KMS-11 (cell line): ENCODE measurements at regions not wholly inside any gene's neighbourhood (a gene's known extent, or its start where the extent isn't known, plus 50 kb on each side); places are given as distances from the start of the nearest gene placed in this dataset.
"Not testable (repeated sequence)": the region's sequence is repeated elsewhere in the genome, so short reads cannot be mapped to it uniquely, and the experiment has no call there.

Source experiments
- H2AFZ ChIP-seq: fragments of 200-600 bp; sonication (generic); 2 replicates; pipeline ENCODE4 v1.6.1; 2016; ENCODE audit warnings: antibody characterized with exemption, mixed run types, low read depth
- H3K27ac ChIP-seq: fragments of 200-600 bp; sonication (generic); 2 replicates; pipeline ENCODE4 v1.6.1; 2016; ENCODE audit warnings: mild to moderate bottlenecking, mixed run types
- H3K27me3 ChIP-seq: fragments of 200-600 bp; sonication (generic); 2 replicates; pipeline ENCODE4 v1.6.1; 2017; ENCODE audit warnings: mild to moderate bottlenecking, low read depth, mixed run types, moderate library complexity; ENCODE audit not compliant: insufficient read depth
- H3K36me3 ChIP-seq: fragments of 200-600 bp; sonication (generic); 2 replicates; pipeline ENCODE4 v1.6.1; 2017; ENCODE audit warnings: mild to moderate bottlenecking, mixed run types; ENCODE audit not compliant: insufficient read depth
- H3K4me1 ChIP-seq: fragments of 200-600 bp; sonication (generic); 2 replicates; pipeline ENCODE4 v1.6.1; 2016; ENCODE audit warnings: mild to moderate bottlenecking, low read depth, mixed run types; ENCODE audit not compliant: poor library complexity, severe bottlenecking
- H3K4me2 ChIP-seq: fragments of 200-600 bp; sonication (generic); 2 replicates; pipeline ENCODE4 v1.7.0; 2016; ENCODE audit warnings: mild to moderate bottlenecking, mixed run types
- H3K4me3 ChIP-seq: fragments of 200-600 bp; sonication (generic); IDR thresholded peaks from 2 replicates; pipeline ENCODE4 v1.6.1; 2017; ENCODE audit warnings: low read depth, low read length, mixed read lengths; ENCODE audit not compliant: insufficient read depth
- H3K79me2 ChIP-seq: fragments of 200-600 bp; sonication (generic); 2 replicates; pipeline ENCODE4 v1.6.1; 2016; ENCODE audit warnings: low read depth, mixed run types; ENCODE audit not compliant: insufficient read depth
- H3K9ac ChIP-seq: fragments of 200-600 bp; sonication (generic); 2 replicates; pipeline ENCODE4 v1.6.1; 2016; ENCODE audit warnings: mild to moderate bottlenecking, mixed run types
- H4K20me1 ChIP-seq: fragments of 200-600 bp; sonication (generic); 2 replicates; pipeline ENCODE4 v1.6.1; 2016; ENCODE audit warnings: mild to moderate bottlenecking, mixed run types; ENCODE audit not compliant: insufficient read depth
- TF ChIP-seq, protein P1 (sequence below): fragments of 200-600 bp; sonication (generic); conservative IDR thresholded peaks from 2 replicates; pipeline ENCODE4 v1.6.1; 2017; ENCODE audit warnings: low read depth, mild to moderate bottlenecking, antibody characterized with exemption, low read length, moderate library complexity, mixed read lengths

DNA sequence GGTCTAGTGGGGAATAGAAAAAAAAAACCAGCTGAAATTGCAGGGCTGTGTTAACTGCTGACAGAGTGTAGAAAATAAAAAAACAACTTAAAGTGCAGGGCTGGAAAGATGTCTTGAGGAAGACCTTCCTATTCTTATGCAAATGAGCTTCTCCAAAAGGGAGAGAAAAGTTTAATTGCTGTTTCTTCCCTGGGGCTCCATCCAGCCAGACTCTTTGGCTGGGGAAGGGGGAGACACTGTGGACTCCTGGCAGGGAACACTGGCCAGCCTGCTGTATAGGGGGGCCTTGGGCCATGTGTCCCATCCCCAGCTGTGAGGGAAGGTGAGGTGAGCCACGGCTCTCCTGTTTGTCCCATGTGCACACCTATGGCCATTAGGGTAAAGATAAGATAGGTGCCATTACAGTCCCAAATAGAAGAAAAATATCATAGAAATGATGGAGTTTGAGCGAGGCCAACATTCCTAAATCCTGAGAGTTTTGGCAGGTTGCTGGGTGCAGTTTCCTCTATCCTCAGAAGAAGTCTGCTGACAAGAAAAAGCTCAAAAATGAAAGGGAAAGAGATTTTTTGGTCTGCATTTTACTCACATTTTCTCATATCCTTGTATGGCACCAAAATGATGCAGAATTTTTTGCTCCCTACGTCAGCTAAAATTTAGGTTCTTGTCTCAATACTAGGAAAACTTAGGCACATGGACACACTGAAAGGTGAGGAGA, 901.7 kb downstream of the PLOD2 start:
- Histone ChIP-seq H3K36me3 (no peaks in the 10 kb centered on the region), H2AFZ (no peak overlapping the region), H3K9ac (no peak overlapping the region), H3K4me3 (no peak overlapping the region), H3K27me3 (no peaks in the 10 kb centered on the region), H3K4me2 (no peak overlapping the region), H3K4me1 (no peaks in the 10 kb centered on the region), H3K27ac (no peak overlapping the region), H4K20me1 (no peaks in the 10 kb centered on the region), H3K79me2 (no peaks in the 10 kb centered on the region)
- TF ChIP-seq, protein P1, sequence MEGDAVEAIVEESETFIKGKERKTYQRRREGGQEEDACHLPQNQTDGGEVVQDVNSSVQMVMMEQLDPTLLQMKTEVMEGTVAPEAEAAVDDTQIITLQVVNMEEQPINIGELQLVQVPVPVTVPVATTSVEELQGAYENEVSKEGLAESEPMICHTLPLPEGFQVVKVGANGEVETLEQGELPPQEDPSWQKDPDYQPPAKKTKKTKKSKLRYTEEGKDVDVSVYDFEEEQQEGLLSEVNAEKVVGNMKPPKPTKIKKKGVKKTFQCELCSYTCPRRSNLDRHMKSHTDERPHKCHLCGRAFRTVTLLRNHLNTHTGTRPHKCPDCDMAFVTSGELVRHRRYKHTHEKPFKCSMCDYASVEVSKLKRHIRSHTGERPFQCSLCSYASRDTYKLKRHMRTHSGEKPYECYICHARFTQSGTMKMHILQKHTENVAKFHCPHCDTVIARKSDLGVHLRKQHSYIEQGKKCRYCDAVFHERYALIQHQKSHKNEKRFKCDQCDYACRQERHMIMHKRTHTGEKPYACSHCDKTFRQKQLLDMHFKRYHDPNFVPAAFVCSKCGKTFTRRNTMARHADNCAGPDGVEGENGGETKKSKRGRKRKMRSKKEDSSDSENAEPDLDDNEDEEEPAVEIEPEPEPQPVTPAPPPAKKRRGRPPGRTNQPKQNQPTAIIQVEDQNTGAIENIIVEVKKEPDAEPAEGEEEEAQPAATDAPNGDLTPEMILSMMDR = no peak

GRCh38 chr3:145263458-145263857, 897.5 kb downstream of the PLOD2 start:
- not testable (repeated sequence) for H3K27ac ChIP-seq, H3K79me2 ChIP-seq, H2AFZ ChIP-seq, H3K4me2 ChIP-seq, H3K9ac ChIP-seq, H3K36me3 ChIP-seq, H3K27me3 ChIP-seq, H3K4me3 ChIP-seq, H4K20me1 ChIP-seq, H3K4me1 ChIP-seq

GRCh38 chr3:145266368-145266767, 894.6 kb downstream of the PLOD2 start:
- Histone ChIP-seq H3K79me2 (no peaks in the 10 kb centered on the region), H3K36me3 (no peaks in the 10 kb centered on the region), H3K27me3 (no peaks in the 10 kb centered on the region), H2AFZ (no peak overlapping the region), H3K4me1 (no peaks in the 10 kb centered on the region), H3K4me3 (no peak overlapping the region), H4K20me1 (no peaks in the 10 kb centered on the region), H3K27ac (no peak overlapping the region), H3K4me2 (no peak overlapping the region), H3K9ac (no peak overlapping the region)
- TF ChIP-seq, protein P1 = no peak

- Histone ChIP-seq H3K36me3 (no peaks in the 10 kb centered on the region), H3K4me1 (no peaks in the 10 kb centered on the region), H3K79me2 (no peaks in the 10 kb centered on the region)
These were observed 891.9 kb downstream of the PLOD2 start for GRCh38 chr3:145269106-145269505.

DNA sequence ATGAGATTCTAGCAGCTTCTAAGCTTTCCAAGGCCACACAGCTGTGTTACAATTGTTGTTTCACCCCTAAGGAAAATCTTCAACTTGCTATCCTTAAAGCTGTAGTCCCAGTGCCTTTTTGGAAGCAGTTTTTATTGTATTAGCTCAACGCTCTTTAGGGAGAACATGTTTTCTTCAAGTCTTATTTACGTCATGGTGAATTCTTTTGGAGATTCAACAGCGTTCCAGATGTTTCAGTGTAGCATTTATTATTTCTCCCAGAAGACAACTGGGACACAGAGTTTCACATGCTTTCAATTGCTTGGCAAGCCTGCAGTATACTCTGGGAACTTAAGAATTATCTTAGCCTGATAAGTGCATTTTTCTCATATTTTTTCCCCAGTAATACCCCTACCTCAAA, 888.3 kb downstream of the PLOD2 start:
- no peaks in the 10 kb centered on the region for H3K79me2 ChIP-seq
- H3K4me1 ChIP-seq = no peaks in the 10 kb centered on the region
- no peak overlapping the region for H2AFZ ChIP-seq
- no peak overlapping the region for H3K9ac ChIP-seq
- TF ChIP-seq, protein P1 = no peak
- no peaks in the 10 kb centered on the region for H3K27me3 ChIP-seq
- no peak overlapping the region for H3K4me3 ChIP-seq
- no peaks in the 10 kb centered on the region for H4K20me1 ChIP-seq
- H3K36me3 ChIP-seq = no peaks in the 10 kb centered on the region
- no peak overlapping the region for H3K4me2 ChIP-seq
- no peak overlapping the region for H3K27ac ChIP-seq

More at GRCh38 chr3:145269106-145269505, 891.9 kb downstream of the PLOD2 start:
- no peak overlapping the region for H3K4me3 ChIP-seq
- no peak overlapping the region for H3K9ac ChIP-seq
- no peaks in the 10 kb centered on the region for H3K27me3 ChIP-seq
- no peak overlapping the region for H3K4me2 ChIP-seq
- H4K20me1 ChIP-seq = no peaks in the 10 kb centered on the region
- TF ChIP-seq, protein P1 = no peak
- H2AFZ ChIP-seq = no peak overlapping the region
- no peak overlapping the region for H3K27ac ChIP-seq
